HEK293 (cell line): ENCODE measurements at regions not wholly inside any gene's neighbourhood (a gene's known extent, or its start where the extent isn't known, plus 50 kb on each side); places are given as distances from the start of the nearest gene placed in this dataset.

ENCODE experiments used
- CTCF ChIA-PET: fragments of 350-600 bp; formaldehyde crosslinking; extraction: SDS; loops from one replicate; lab custom pipeline; 2021; ENCODE audit warnings: antibody characterized with exemption; lab: Yijun Ruan, JAX
- POLR2A ChIA-PET: fragments of 300-600 bp; formaldehyde crosslinking; extraction: SDS; loops from one replicate; lab custom pipeline; 2020; ENCODE audit warnings: antibody characterized with exemption, inconsistent platforms; lab: Yijun Ruan, JAX
- H3K27ac ChIP-seq: fragments of 200-500 bp; sonication (Bioruptor generic); 2 replicates; pipeline ENCODE4 v1.5.1; 2014; ENCODE audit warnings: low read depth, low read length, control low read depth, inconsistent platforms; ENCODE audit errors: extremely low read depth
- H3K36me3 ChIP-seq, 2 experiments: fragments of 200-500 bp in 1 of 2; sonication (Bioruptor generic) in 1 of 2; 1 replicate in 1 of 2; 2 replicates in 1 of 2; pipeline ENCODE4 v1.5.1; 2014 to 2017; ENCODE audit warnings: inconsistent platforms in 2 of 2, low read length in 2 of 2; ENCODE audit not compliant: control insufficient read depth in 2 of 2, insufficient read depth in 1 of 2
- H3K4me1 ChIP-seq: fragments of 200-500 bp; sonication (Bioruptor generic); 2 replicates; pipeline ENCODE4 v1.5.1; 2014; ENCODE audit warnings: mild to moderate bottlenecking, low read length, inconsistent platforms; ENCODE audit not compliant: control insufficient read depth, insufficient read depth
- H3K4me3 ChIP-seq: 2 replicates; pipeline ENCODE4 v1.5.1; 2011; ENCODE audit warnings: low read depth, mild to moderate bottlenecking, control low read depth, low read length, moderate library complexity
- H3K9me3 ChIP-seq: fragments of 200-500 bp; sonication (Bioruptor generic); 2 replicates; pipeline ENCODE4 v1.5.1; 2014; ENCODE audit warnings: low read depth, low read length, inconsistent platforms; ENCODE audit not compliant: control insufficient read depth, insufficient read depth
- GFI1B ChIP-seq: fragments of 450-650 bp; formaldehyde crosslinking; IDR thresholded peaks from 2 replicates; pipeline ENCODE4 v1.5.1; 2016; ENCODE audit warnings: missing biosample characterization, missing genetic modification characterization
- MYNN ChIP-seq: fragments of 450-650 bp; formaldehyde crosslinking; IDR thresholded peaks from 2 replicates; pipeline ENCODE4 v1.5.1; 2016; ENCODE audit warnings: missing biosample characterization, missing genetic modification characterization, borderline replicate concordance
- PRDM1 ChIP-seq: fragments of 450-650 bp; formaldehyde crosslinking; IDR thresholded peaks from 2 replicates; pipeline ENCODE4; 2016; ENCODE audit warnings: missing biosample characterization, missing genetic modification characterization
- ZNF121 ChIP-seq: fragments of 450-650 bp; formaldehyde crosslinking; IDR thresholded peaks from 2 replicates; pipeline ENCODE4 v1.5.1; 2016; ENCODE audit warnings: missing biosample characterization, missing genetic modification characterization
- ZNF302 ChIP-seq: fragments of 450-650 bp; formaldehyde crosslinking; IDR thresholded peaks from 2 replicates; pipeline ENCODE4 v1.5.1; 2016; ENCODE audit warnings: missing biosample characterization, missing genetic modification characterization, low read depth
- ZNF324 ChIP-seq: fragments of 450-650 bp; formaldehyde crosslinking; IDR thresholded peaks from 2 replicates; pipeline ENCODE4 v1.5.1; 2016; ENCODE audit warnings: missing biosample characterization, missing genetic modification characterization
- ZNF335 ChIP-seq: fragments of 450-650 bp; formaldehyde crosslinking; conservative IDR thresholded peaks from 2 replicates; pipeline ENCODE4 v1.5.1; 2016; ENCODE audit warnings: missing biosample characterization, missing genetic modification characterization
- ZNF391 ChIP-seq: fragments of 450-650 bp; formaldehyde crosslinking; IDR thresholded peaks from 2 replicates; pipeline ENCODE4 v1.5.1; 2016; ENCODE audit warnings: low read depth, missing biosample characterization, missing genetic modification characterization, borderline replicate concordance
- ZNF670 ChIP-seq: fragments of 450-650 bp; formaldehyde crosslinking; IDR thresholded peaks from 2 replicates; pipeline ENCODE4 v1.5.1; 2016; ENCODE audit warnings: missing biosample characterization, missing genetic modification characterization, low read depth
- ZNF747 ChIP-seq: fragments of 450-650 bp; formaldehyde crosslinking; IDR thresholded peaks from 2 replicates; pipeline ENCODE4 v1.5.1; 2016; ENCODE audit warnings: missing biosample characterization, missing genetic modification characterization
- TF ChIP-seq, protein P1 (sequence below): fragments of 450-650 bp; formaldehyde crosslinking; IDR thresholded peaks from 2 replicates; pipeline ENCODE4 v1.5.1; 2016; ENCODE audit warnings: missing biosample characterization, missing genetic modification characterization
- TF ChIP-seq, protein P2 (sequence below): fragments of 450-650 bp; formaldehyde crosslinking; IDR thresholded peaks from 2 replicates; pipeline ENCODE4 v1.5.1; 2016; ENCODE audit warnings: missing biosample characterization, missing genetic modification characterization, borderline replicate concordance
- TF ChIP-seq, protein P3 (sequence below): fragments of 450-650 bp; formaldehyde crosslinking; IDR thresholded peaks from 2 replicates; pipeline ENCODE4 v1.5.1; 2016; ENCODE audit warnings: missing biosample characterization, missing genetic modification characterization
- TF ChIP-seq, protein P4 (sequence below): fragments of 450-650 bp; formaldehyde crosslinking; IDR thresholded peaks from 2 replicates; pipeline ENCODE4 v1.5.1; 2017; ENCODE audit warnings: missing biosample characterization, mild to moderate bottlenecking, missing genetic modification characterization, moderate library complexity
- TF ChIP-seq, protein P5 (sequence below): fragments of 450-650 bp; formaldehyde crosslinking; IDR thresholded peaks from 2 replicates; pipeline ENCODE4 v1.5.1; 2016; ENCODE audit warnings: missing biosample characterization, missing genetic modification characterization

DNA sequence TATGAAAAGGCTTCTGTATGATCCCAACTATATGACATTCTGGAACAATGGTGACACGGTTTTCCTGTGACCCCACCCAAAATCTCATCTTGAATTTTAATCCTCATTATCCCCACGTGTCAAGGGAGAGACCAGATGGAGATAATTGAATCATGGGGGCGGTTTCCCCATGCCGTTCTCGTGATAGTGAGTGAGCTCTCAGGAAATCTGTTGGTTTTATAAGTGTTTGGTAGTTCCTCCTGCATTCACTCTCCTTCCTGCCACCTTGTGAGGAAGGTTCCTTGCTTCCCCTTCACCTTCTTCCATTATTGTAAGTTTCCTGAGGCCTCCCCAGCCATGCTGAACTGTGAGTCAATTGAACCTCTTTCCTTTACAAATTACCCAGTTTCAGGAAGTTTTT, 53.1 kb upstream of the TSPAN18 start (continued):
- TF ChIP-seq ZNF747 (tag by site-specific recombination) (no peak), ZNF324 (no peak), GFI1B (tag by site-specific recombination) (no peak)

DNA sequence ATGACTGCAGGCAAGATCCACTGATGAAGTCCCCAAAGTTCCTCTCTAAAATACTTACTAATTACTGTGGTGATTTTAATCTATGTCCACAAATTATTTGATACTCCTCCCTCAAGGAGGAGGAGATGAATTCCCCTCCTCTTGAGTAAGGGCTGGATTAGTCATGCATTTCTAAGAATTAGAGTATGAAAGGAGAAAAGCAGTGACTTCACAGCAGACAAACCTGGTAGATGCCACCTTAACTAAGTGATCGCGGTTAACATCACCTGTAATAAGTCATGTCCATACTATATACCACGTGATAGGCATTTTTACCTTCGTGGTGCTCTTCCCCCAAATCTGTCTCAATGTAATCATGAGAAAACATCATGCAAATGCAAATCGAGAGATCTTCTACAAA, 52.0 kb upstream of the TSPAN18 start:
- H3K36me3 ChIP-seq, result no peaks in the 10 kb centered on the region
- POLR2A ChIA-PET, result no interaction called here
- H3K9me3 ChIP-seq, result no peaks in the 10 kb centered on the region
- H3K27ac ChIP-seq, result no peak overlapping the region
- H3K4me1 ChIP-seq, result no peaks in the 10 kb centered on the region
- TF ChIP-seq, protein P1, sequence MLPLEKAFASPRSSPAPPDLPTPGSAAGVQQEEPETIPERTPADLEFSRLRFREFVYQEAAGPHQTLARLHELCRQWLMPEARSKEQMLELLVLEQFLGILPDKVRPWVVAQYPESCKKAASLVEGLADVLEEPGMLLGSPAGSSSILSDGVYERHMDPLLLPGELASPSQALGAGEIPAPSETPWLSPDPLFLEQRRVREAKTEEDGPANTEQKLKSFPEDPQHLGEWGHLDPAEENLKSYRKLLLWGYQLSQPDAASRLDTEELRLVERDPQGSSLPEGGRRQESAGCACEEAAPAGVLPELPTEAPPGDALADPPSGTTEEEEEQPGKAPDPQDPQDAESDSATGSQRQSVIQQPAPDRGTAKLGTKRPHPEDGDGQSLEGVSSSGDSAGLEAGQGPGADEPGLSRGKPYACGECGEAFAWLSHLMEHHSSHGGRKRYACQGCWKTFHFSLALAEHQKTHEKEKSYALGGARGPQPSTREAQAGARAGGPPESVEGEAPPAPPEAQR (tag by site-specific recombination), result no peak
- TF ChIP-seq ZNF121 (no peak), ZNF391 (tag by site-specific recombination) (no peak), ZNF335 (tag by site-specific recombination) (no peak), PRDM1 (tag by site-specific recombination) (no peak), MYNN (no peak), ZNF670 (no peak), ZNF302 (tag by site-specific recombination) (no peak)
- TF ChIP-seq, protein P2, sequence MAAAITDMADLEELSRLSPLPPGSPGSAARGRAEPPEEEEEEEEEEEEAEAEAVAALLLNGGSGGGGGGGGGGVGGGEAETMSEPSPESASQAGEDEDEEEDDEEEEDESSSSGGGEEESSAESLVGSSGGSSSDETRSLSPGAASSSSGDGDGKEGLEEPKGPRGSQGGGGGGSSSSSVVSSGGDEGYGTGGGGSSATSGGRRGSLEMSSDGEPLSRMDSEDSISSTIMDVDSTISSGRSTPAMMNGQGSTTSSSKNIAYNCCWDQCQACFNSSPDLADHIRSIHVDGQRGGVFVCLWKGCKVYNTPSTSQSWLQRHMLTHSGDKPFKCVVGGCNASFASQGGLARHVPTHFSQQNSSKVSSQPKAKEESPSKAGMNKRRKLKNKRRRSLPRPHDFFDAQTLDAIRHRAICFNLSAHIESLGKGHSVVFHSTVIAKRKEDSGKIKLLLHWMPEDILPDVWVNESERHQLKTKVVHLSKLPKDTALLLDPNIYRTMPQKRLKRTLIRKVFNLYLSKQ (tag by site-specific recombination), result no peak
- TF ChIP-seq, protein P3, sequence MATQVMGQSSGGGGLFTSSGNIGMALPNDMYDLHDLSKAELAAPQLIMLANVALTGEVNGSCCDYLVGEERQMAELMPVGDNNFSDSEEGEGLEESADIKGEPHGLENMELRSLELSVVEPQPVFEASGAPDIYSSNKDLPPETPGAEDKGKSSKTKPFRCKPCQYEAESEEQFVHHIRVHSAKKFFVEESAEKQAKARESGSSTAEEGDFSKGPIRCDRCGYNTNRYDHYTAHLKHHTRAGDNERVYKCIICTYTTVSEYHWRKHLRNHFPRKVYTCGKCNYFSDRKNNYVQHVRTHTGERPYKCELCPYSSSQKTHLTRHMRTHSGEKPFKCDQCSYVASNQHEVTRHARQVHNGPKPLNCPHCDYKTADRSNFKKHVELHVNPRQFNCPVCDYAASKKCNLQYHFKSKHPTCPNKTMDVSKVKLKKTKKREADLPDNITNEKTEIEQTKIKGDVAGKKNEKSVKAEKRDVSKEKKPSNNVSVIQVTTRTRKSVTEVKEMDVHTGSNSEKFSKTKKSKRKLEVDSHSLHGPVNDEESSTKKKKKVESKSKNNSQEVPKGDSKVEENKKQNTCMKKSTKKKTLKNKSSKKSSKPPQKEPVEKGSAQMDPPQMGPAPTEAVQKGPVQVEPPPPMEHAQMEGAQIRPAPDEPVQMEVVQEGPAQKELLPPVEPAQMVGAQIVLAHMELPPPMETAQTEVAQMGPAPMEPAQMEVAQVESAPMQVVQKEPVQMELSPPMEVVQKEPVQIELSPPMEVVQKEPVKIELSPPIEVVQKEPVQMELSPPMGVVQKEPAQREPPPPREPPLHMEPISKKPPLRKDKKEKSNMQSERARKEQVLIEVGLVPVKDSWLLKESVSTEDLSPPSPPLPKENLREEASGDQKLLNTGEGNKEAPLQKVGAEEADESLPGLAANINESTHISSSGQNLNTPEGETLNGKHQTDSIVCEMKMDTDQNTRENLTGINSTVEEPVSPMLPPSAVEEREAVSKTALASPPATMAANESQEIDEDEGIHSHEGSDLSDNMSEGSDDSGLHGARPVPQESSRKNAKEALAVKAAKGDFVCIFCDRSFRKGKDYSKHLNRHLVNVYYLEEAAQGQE, result no peak
- TF ChIP-seq, protein P4, sequence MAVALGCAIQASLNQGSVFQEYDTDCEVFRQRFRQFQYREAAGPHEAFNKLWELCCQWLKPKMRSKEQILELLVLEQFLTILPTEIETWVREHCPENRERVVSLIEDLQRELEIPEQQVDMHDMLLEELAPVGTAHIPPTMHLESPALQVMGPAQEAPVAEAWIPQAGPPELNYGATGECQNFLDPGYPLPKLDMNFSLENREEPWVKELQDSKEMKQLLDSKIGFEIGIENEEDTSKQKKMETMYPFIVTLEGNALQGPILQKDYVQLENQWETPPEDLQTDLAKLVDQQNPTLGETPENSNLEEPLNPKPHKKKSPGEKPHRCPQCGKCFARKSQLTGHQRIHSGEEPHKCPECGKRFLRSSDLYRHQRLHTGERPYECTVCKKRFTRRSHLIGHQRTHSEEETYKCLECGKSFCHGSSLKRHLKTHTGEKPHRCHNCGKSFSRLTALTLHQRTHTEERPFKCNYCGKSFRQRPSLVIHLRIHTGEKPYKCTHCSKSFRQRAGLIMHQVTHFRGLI (tag by site-specific recombination), result no peak
- TF ChIP-seq, protein P5, sequence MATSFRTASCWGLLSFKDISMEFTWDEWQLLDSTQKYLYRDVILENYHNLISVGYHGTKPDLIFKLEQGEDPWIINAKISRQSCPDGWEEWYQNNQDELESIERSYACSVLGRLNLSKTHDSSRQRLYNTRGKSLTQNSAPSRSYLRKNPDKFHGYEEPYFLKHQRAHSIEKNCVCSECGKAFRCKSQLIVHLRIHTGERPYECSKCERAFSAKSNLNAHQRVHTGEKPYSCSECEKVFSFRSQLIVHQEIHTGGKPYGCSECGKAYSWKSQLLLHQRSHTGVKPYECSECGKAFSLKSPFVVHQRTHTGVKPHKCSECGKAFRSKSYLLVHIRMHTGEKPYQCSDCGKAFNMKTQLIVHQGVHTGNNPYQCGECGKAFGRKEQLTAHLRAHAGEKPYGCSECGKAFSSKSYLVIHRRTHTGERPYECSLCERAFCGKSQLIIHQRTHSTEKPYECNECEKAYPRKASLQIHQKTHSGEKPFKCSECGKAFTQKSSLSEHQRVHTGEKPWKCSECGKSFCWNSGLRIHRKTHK (tag by site-specific recombination), result no peak
- CTCF ChIA-PET, result interaction anchor here (0.6 kb wide), 1 partner anchor 32 kb away, joined by 3 read pairs; no protein-coding TSS in a partner anchor
- no peak overlapping the region for H3K4me3 ChIP-seq
